ENCODE measurements at regions not wholly inside any gene's neighbourhood (a gene's known extent, or its start where the extent isn't known, plus 50 kb on each side); places are given as distances from the start of the nearest gene placed in this dataset.
"Not testable (repeated sequence)": the region's sequence is repeated elsewhere in the genome, so short reads cannot be mapped to it uniquely, and the experiment has no call there.

DNA sequence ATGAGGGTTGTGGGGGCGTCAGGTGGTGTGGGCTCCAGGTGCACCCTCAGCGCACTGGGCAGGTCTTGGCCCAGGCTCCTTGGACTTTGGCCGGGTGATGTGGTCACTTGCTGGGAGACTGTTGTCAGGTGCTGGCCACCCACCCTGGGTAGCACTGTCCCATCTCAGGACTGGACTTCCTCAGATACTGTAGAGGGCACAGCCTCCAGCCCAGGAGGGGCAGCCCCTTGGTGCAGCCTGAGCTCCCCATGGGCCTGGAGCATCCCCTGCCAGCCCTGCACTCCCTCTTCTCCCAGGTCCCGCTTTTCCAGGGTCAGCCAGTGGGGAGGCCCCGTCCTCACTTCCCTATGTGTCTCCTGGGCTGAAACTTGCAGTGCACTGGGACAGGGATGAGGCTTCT is 592.3 kb downstream of the CWH43 start:
- H3K4me1 ChIP-seq; H3K27me3 ChIP-seq; intact Hi-C loops (cut with DNase I); H3K36me3 ChIP-seq; H3K27ac ChIP-seq; H3K4me3 ChIP-seq; DNase-seq: not testable (repeated sequence)
- 40% methylated on average over 1 of the region's 5 CpGs; no CpG with 5 or more reads in 1 of the 2 donors for WGBS, 2 donors
- H3K9me3 ChIP-seq: peaks cover 0 to 35% (median 0%) of the 10 kb centered on the region in 3 donors

DNA sequence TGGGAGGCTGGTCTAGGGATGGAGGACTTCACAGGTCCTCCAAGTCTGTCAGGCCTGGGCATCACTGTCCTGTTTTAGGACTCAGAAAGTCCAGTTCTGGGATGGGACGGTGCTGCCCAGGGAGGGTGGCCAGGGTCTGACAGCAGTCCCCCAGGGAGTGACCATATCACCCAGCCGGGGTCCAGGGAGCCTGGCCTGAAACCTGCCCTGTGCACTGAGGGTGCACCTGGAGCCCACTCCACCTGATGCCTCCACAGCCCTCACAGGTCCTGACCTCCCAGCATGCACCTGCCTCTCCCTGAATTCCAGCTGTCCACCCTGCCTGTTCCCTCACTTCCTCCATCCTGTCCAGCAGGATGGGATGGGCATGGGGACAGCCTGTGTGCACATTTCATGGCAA is 592.8 kb downstream of the CWH43 start:
- intact Hi-C loops (cut with DNase I); DNase-seq; H3K27me3 ChIP-seq; H3K4me3 ChIP-seq; H3K27ac ChIP-seq; H3K4me1 ChIP-seq; H3K36me3 ChIP-seq: not testable (repeated sequence)
- H3K9me3 ChIP-seq: peaks cover 0 to 30% (median 0%) of the 10 kb centered on the region in 3 donors
- 62% methylated on average over 2 of the region's 2 CpGs; no CpG with 5 or more reads in 1 of the 2 donors for WGBS, 2 donors

DNA sequence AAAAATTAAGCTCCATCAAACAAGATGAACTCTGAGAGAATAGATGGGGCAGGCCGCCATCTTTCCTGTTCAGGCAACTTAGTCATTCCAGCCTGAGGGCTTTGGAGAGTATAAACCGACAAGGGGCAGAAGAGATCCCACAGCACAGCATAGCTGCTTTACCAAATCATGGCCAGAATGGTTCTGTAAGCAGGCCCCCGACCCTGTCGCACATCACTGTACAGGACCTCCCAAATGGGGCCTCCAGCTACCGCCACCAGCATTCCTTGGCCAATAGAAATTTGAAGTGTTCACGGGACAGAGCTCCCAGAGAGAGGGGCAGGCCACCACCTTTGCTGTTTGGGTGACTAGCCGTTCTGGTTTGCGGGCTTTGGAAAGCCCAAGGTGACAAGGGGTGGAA is 594.1 kb downstream of the CWH43 start:
- H3K27ac ChIP-seq; H3K27me3 ChIP-seq; H3K4me3 ChIP-seq; intact Hi-C loops (cut with DNase I); H3K36me3 ChIP-seq; DNase-seq; H3K4me1 ChIP-seq: not testable (repeated sequence)
- peaks cover 0 to 25% (median 0%) of the 10 kb centered on the region in 3 donors for H3K9me3 ChIP-seq
- WGBS, 2 donors: 64 to 69% methylated on average over 4 to 5 of the region's 8 CpGs

DNA sequence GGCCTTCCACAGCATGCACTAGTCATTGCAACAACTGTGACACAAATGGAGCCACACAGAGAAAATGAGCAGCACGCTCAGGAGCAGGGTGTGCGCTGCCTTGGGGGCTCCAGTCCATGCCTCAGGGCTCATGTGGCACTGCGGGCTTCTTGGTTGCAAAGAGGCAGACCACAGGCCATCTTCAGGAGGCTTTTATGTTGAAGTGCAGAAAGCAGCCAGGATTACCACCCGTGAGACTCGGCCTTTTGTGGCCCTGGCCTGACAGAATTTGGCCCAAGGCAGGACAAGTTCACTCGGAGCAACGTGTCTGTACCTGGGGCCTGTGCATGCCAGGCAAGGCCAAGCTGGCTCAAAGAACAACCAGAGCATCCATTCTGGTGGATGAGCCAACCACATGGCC is 602.3 kb downstream of the CWH43 start:
- intact Hi-C loops (cut with DNase I): not testable (repeated sequence)
- no CpG with 5 or more reads among the region's 7 CpGs for WGBS, 2 donors

DNA sequence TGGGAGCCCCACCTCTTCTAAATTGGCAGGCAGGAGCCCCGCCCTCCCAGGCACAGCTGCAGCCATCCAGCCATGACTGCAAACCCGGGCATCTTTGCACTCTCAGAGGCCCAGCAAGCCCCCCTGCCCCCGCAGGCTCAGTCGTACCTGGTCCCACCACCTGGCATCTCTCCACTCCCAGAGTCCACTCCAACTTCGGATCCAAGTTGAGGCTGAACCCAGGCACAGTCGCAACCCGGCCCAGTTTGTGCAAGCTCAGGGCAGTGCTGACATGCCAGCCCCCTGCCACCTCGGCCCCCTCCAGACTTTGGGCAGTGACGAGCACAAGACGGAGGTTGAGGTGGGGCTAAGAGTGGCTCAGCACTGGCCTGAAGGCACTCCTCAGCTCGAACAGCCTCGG is 632.4 kb downstream of the CWH43 start:
- intact Hi-C loops (cut with DNase I); H3K4me3 ChIP-seq; H3K27ac ChIP-seq; H3K4me1 ChIP-seq; H3K9me3 ChIP-seq; DNase-seq; H3K36me3 ChIP-seq; H3K27me3 ChIP-seq: not testable (repeated sequence)
- 39 to 60% methylated on average over 1 to 3 of the region's 12 CpGs for whole genome bisulfite sequencing, 2 donors

More for the DNA sequence above, 602.3 kb downstream of the CWH43 start:
- not testable (repeated sequence) for H3K4me3 ChIP-seq, H3K9me3 ChIP-seq, H3K27ac ChIP-seq, H3K36me3 ChIP-seq, DNase-seq, H3K27me3 ChIP-seq, H3K4me1 ChIP-seq

DNA sequence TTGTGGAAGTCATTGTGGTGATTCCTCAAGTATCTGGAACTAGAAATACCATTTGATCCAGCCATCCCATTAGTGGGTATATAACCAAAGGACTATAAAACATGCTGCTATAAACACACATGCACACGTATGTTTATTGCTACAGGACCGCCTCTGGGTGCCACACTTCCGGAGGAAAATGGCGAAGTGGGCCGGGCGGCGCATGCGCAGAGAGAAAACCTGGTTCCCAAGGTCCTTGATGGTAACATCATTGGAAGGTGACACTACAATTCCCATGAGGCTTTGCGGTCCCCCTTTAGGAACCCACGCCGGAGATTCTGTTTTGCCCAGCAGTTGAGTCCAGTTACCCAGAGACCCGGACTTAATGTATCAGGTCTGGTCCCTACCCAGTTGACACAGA is 640.4 kb downstream of the CWH43 start:
- H3K27me3 ChIP-seq; H3K36me3 ChIP-seq; H3K4me3 ChIP-seq; DNase-seq; H3K9me3 ChIP-seq; H3K27ac ChIP-seq; intact Hi-C loops (cut with DNase I); H3K4me1 ChIP-seq: not testable (repeated sequence)
- 72 to 90% methylated on average over 2 to 6 of the region's 12 CpGs for WGBS, 2 donors

Small RNA genes lying in the stretch of these regions (small RNA-seq; reads per million reads assigned to genes)
- gene AC119751.2 (0 reads per million in 4 donors), gene AC119751.6 (0 reads per million in 4 donors), gene AC119751.7 (0 reads per million in 4 donors), gene AC119751.8 (0 reads per million in 4 donors)

Measured in esophagus squamous epithelium (tissue), 5 donors.